HG03196 (cell line): ENCODE measurements at regions not wholly inside any gene's neighbourhood (a gene's known extent, or its start where the extent isn't known, plus 50 kb on each side); places are given as distances from the start of the nearest gene placed in this dataset.

Source experiments
- ATAC-seq: cut with Tn5 transposase; IDR thresholded peaks from one replicate; pipeline ENCODE4 v1.9.1; 2021; ENCODE audit not compliant: unreplicated experiment

GRCh38 chr6:21844120-21844917 is 250.8 kb downstream of the SOX4 start:
- no peak for ATAC-seq

GRCh38 chr6:21845018-21845417 is 251.5 kb downstream of the SOX4 start:
- no peak for ATAC-seq

GRCh38 chr6:21845439-21846140 is 252.0 kb downstream of the SOX4 start:
- no peak for ATAC-seq

GRCh38 chr6:21846541-21847451 is 253.2 kb downstream of the SOX4 start:
- ATAC-seq: no peak

- ATAC-seq: no peak
Measured at GRCh38 chr6:21847711-21848480, 254.3 kb downstream of the SOX4 start.

- ATAC-seq: no peak
Measured at GRCh38 chr6:21850691-21851090, 257.1 kb downstream of the SOX4 start.

- ATAC-seq: no peak
Measured at GRCh38 chr6:21855811-21856455, 262.4 kb downstream of the SOX4 start.

- ATAC-seq: no peak
Measured at GRCh38 chr6:21856456-21856825, 262.9 kb downstream of the SOX4 start.

GRCh38 chr6:21856844-21857243 is 263.3 kb downstream of the SOX4 start:
- ATAC-seq: no peak

- ATAC-seq: no peak
Measured at GRCh38 chr6:21858076-21858475, 264.5 kb downstream of the SOX4 start.

- ATAC-seq: no peak
Measured at GRCh38 chr6:21859193-21859735, 265.7 kb downstream of the SOX4 start.

- no peak for ATAC-seq
Measured at GRCh38 chr6:21861942-21862341, 268.4 kb downstream of the SOX4 start.

- no peak for ATAC-seq
Measured at GRCh38 chr6:21864206-21864605, 270.7 kb downstream of the SOX4 start.

- no peak for ATAC-seq
Measured at GRCh38 chr6:21868226-21868625, 274.7 kb downstream of the SOX4 start.

GRCh38 chr6:21869085-21869771 is 275.7 kb downstream of the SOX4 start:
- ATAC-seq: no peak

GRCh38 chr6:21870076-21870730 is 276.7 kb downstream of the SOX4 start:
- ATAC-seq: no peak

- no peak for ATAC-seq
Measured at GRCh38 chr6:21871831-21872230, 278.3 kb downstream of the SOX4 start.

GRCh38 chr6:21872749-21873148 is 279.2 kb downstream of the SOX4 start:
- ATAC-seq: no peak

GRCh38 chr6:21873562-21873961 is 280.0 kb downstream of the SOX4 start:
- no peak for ATAC-seq
